ENCODE measurements at regions not wholly inside any gene's neighbourhood (a gene's known extent, or its start where the extent isn't known, plus 50 kb on each side); places are given as distances from the start of the nearest gene placed in this dataset.
A peak's percentile ranks its signal among the peaks of the same experiment; 100 is the strongest.

DNA sequence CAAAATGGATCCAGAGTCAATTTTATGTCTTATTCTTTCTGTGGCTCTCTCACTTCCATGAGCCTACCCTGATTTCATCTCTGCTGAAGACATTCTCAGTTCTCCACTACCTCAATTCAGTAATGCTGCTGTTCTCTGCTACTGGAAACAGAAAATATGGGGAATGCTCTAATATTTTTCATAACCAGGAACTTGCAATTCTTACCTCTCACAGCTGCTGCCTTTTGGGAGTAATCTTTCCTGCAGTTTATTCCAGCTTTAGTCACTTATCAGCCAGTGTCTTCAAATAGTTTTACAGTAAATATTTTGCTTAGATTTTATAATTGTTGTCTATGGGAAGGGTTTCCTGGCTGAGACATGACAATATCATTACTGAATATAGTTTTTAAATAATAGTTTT, 145.1 kb upstream of the UFM1 start:
- no peak for DNase-seq (ENCODE audit: low read depth)
- H3K4me3 ChIP-seq (ENCODE audit: control insufficient read depth, low read depth, low read length): no peak overlapping the region
- TF ChIP-seq CTCF (IDR thresholded peaks at IDR 0.05; ENCODE audit: control insufficient read depth, insufficient read depth, low read depth, low read length, missing control alignments): no peak

DNA sequence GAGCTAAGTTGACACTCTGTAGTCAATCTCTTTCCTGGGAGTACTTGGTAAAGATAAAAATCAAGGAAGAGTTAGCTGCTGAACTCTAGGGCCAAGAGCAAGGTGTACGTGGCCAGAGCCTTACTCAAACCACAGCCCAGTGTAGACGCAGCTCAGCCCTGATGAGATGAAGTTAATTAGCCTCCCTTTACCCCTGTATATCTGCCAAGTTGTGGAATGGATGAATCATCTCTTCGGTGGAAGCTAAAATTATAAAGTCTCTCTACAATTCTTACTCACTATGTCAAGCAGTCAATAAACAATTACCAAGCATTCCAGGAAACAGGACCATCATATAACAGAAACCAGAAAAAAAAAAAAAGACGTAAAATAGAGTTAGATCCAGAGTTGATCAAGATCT, 146.9 kb upstream of the UFM1 start:
- peak; percentile 17 for DNase-seq (ENCODE audit: low read depth)
- H3K4me3 ChIP-seq (ENCODE audit: control insufficient read depth, low read depth, low read length): no peak overlapping the region
- TF ChIP-seq CTCF (IDR thresholded peaks at IDR 0.05; ENCODE audit: control insufficient read depth, insufficient read depth, low read depth, low read length, missing control alignments): no peak

- TF ChIP-seq CTCF (IDR thresholded peaks at IDR 0.05; ENCODE audit: control insufficient read depth, insufficient read depth, low read depth, low read length, missing control alignments): no peak
- H3K4me3 ChIP-seq (ENCODE audit: control insufficient read depth, low read depth, low read length): no peak overlapping the region
- DNase-seq (ENCODE audit: low read depth): no peak
These were observed 158.6 kb upstream of the UFM1 start for GRCh38 chr13:38191016-38191415.

DNA sequence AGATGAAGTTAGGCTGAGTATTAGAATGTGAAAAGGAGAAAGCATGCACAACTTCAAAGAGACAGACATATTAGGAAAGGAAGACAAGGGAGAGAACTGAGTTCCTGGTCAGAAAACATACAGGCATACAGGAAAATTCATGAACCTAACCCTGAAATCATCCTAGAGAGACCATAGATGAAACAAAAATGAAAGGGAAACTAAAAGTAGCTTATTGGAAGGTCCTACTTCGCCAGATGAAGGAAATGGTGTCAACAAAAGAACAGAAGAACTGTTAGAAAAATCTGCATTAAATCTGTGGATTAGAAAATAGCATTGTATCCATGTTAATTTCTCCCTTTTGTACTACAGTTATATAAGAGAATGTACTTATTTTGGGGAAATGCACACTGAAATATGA, 169.0 kb upstream of the UFM1 start:
- DNase-seq (ENCODE audit: low read depth): no peak
- no peak overlapping the region for H3K4me3 ChIP-seq (ENCODE audit: control insufficient read depth, low read depth, low read length)
- TF ChIP-seq CTCF (IDR thresholded peaks at IDR 0.05; ENCODE audit: control insufficient read depth, insufficient read depth, low read depth, low read length, missing control alignments): no peak

GRCh38 chr13:38180126-38180525, 169.5 kb upstream of the UFM1 start:
- DNase-seq (ENCODE audit: low read depth): peak; percentile 11
- H3K4me3 ChIP-seq (ENCODE audit: control insufficient read depth, low read depth, low read length): no peak overlapping the region
- TF ChIP-seq CTCF (IDR thresholded peaks at IDR 0.05; ENCODE audit: control insufficient read depth, insufficient read depth, low read depth, low read length, missing control alignments): no peak

GRCh38 chr13:38176664-38177063, 173.0 kb upstream of the UFM1 start:
- TF ChIP-seq CTCF (IDR thresholded peaks at IDR 0.05; ENCODE audit: control insufficient read depth, insufficient read depth, low read depth, low read length, missing control alignments): no peak
- no peak for DNase-seq (ENCODE audit: low read depth)
- H3K4me3 ChIP-seq (ENCODE audit: control insufficient read depth, low read depth, low read length): no peak overlapping the region

DNA sequence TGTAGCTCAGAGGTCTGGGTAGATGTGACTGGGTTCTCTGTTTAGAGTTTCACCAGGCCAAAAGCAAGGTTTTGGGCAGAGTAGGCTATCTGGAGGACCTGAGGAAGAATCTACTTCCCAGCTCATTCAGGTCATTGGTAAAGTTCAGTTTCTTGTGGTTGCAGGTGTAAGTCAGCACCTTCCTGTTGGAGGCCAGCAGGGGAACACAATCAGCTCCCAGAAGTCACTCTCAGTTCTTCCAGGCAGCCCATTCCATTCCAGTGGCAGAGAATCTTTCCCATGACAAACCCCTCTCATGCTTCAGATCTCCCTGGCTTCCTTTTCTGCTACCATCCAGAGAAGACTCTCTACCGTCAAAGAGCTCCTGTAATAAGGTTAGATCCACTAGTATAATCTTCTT, 176.2 kb upstream of the UFM1 start:
- no peak for DNase-seq (ENCODE audit: low read depth)
- no peak overlapping the region for H3K4me3 ChIP-seq (ENCODE audit: control insufficient read depth, low read depth, low read length)
- TF ChIP-seq CTCF (IDR thresholded peaks at IDR 0.05; ENCODE audit: control insufficient read depth, insufficient read depth, low read depth, low read length, missing control alignments): no peak

Measured in AG09309 (cell line).